ENCODE measurements at regions not wholly inside any gene's neighbourhood (a gene's known extent, or its start where the extent isn't known, plus 50 kb on each side); places are given as distances from the start of the nearest gene placed in this dataset.

DNA sequence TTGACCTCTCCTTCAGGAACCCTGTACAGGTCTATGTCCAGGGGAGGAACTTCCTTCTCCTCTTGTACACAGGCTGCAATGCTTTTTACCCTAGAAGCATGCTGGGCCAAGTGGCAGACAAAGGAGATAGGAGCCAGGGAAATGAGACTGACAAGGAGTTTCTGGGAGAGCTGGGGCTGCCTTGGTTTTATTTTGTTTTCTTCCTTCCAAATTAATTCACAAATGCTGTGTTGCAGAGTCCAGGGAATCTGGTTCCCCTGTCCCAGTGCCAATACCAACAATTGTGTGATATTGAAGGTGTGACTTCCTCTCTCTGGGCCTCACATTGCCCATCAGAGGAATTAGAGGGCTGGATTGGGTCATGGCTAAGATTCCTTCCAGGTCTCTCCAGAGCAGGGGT lies 224.8 kb upstream of the PPP2R3A start:
- no peak for DNase-seq
- TF ChIP-seq CTCF (IDR thresholded peaks at IDR 0.05) = no peak
- Histone ChIP-seq H3K36me3 (ENCODE audit: low read depth) (no peaks in the 10 kb centered on the region), H3K9me3 (peaks cover 15% of the 10 kb centered on the region), H3K4me1 (ENCODE audit: low read depth) (no peaks in the 10 kb centered on the region), H3K4me3 (no peak overlapping the region)
- intact Hi-C loops (cut with DNase I, micrococcal nuclease) = no loop called here
- ATAC-seq = no peak

DNA sequence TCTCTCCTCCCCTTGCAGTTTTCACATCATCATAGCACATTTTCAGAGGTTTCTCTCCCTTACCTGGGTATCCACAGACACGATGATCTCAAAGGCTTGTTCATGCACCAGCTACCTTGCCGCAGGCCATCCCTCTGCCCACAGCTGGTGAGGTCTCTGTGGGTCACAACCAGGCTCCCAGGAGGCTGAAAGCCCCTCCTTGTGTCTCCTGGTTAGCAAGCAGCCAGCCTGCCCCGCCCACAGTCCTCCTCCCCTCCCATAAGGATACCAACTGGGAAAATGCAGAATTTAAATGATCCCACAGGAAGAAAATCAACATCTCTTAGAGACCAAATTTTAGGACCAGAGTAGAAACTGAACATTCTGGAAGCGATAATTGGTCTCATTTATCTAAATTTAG lies 213.5 kb upstream of the PPP2R3A start:
- intact Hi-C loops (cut with DNase I, micrococcal nuclease) = no loop called here
- Histone ChIP-seq H3K36me3 (ENCODE audit: low read depth) (no peaks in the 10 kb centered on the region), H3K4me3 (no peak overlapping the region), H3K9me3 (no peaks in the 10 kb centered on the region), H3K4me1 (ENCODE audit: low read depth) (no peaks in the 10 kb centered on the region)
- DNase-seq = no peak
- no peak for TF ChIP-seq CTCF (IDR thresholded peaks at IDR 0.05)
- ATAC-seq = no peak

DNA sequence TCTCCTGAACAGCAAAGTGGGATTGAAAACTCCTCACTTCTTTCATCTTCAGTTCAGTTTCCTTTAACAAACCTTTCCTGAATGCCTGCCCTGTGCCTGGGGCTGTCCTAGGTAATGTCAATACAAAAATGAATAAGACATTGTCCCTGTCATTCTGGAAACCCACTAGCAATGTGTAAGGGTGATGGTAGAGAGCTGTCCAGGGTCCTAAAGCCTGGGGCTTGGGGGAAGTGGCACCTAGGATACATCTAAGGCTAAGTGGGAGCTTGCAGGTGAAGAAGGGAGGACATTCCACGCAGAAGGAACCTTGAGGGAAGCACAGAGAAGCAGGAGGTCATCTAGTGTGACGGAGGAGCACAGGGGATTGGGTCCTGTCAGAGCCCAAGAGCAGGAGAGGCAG lies 212.7 kb upstream of the PPP2R3A start:
- TF ChIP-seq CTCF (IDR thresholded peaks at IDR 0.05) = no peak
- H3K36me3 ChIP-seq (ENCODE audit: low read depth) = no peaks in the 10 kb centered on the region
- H3K4me1 ChIP-seq (ENCODE audit: low read depth) = no peaks in the 10 kb centered on the region
- no peak for ATAC-seq
- intact Hi-C loops (cut with DNase I, micrococcal nuclease) = no loop called here
- no peaks in the 10 kb centered on the region for H3K9me3 ChIP-seq
- DNase-seq = no peak
- no peak overlapping the region for H3K4me3 ChIP-seq

- no peak for TF ChIP-seq CTCF (IDR thresholded peaks at IDR 0.05)
- intact Hi-C loops (cut with DNase I, micrococcal nuclease) = no loop called here
- H3K4me3 ChIP-seq = no peak overlapping the region
- ATAC-seq (no peak), DNase-seq (no peak)
- H3K9me3 ChIP-seq = no peaks in the 10 kb centered on the region
- H3K4me1 ChIP-seq (ENCODE audit: low read depth) = no peaks in the 10 kb centered on the region
- H3K36me3 ChIP-seq (ENCODE audit: low read depth) = no peaks in the 10 kb centered on the region
Observed at GRCh38 chr3:135753506-135753905, 212.0 kb upstream of the PPP2R3A start.

DNA sequence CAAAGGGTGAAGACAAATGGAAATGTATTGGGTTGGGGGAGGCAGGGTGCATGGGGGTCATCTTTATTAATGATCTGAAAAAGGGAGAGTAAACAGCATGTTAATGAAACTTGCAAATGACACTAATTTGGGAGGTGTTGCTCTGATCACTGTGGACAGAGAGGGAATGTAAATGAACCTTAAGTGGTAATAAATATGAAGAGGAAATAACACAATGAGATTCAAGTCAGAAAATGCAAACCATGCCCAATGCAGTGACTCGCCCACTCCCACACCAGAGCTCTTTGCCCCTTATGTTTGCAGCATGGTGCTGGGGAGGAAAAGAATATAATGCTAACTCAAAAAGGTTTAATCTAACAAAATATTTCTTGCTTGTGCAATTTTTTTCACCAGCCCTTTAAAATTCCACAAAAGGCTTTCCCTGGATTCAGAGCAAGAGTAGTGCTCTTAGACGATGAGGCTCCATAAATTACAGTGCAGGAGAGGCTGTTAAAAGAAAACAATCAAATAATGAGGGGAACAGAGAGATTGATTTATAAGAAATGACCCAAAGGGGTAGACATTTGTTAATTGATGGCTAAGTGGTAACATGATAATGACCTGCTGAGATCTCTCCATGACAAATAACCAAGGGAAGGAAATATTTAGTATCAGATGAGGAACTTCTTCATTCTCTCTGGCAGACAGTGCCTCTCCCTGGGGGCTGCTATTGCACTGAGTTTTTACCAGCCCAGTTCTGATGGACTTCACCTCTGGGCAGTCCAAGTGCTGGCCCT lies 210.0 kb upstream of the PPP2R3A start:
- H3K9me3 ChIP-seq = no peaks in the 10 kb centered on the region
- no peak overlapping the region for H3K4me3 ChIP-seq
- no peaks in the 10 kb centered on the region for H3K4me1 ChIP-seq (ENCODE audit: low read depth)
- intact Hi-C loops (cut with DNase I, micrococcal nuclease) = no loop called here
- TF ChIP-seq CTCF (IDR thresholded peaks at IDR 0.05) = no peak
- ATAC-seq = no peak
- H3K36me3 ChIP-seq (ENCODE audit: low read depth) = no peaks in the 10 kb centered on the region
- no peak for DNase-seq

All from mucosa of descending colon (tissue), 3 donors.